ENCODE measurements at regions not wholly inside any gene's neighbourhood (a gene's known extent, or its start where the extent isn't known, plus 50 kb on each side); places are given as distances from the start of the nearest gene placed in this dataset.

- Histone ChIP-seq H3K4me3 (ENCODE audit: low read length in 3 of 3) (no peak overlapping the region), H3K9me3 (ENCODE audit: control insufficient read depth in 3 of 3, low read length in 3 of 3) (no peaks in the 10 kb centered on the region), H3K4me1 (ENCODE audit: control insufficient read depth in 3 of 3, insufficient read depth in 3 of 3, low read length in 3 of 3) (no peaks in the 10 kb centered on the region), H3K36me3 (ENCODE audit: control insufficient read depth in 3 of 3, insufficient read depth in 3 of 3, low read length in 3 of 3) (no peaks in the 10 kb centered on the region), H3K9ac (ENCODE audit: low read depth in 1 of 3, low read length in 3 of 3) (no peak overlapping the region), H3K27me3 (ENCODE audit: control insufficient read depth in 3 of 3, insufficient read depth in 3 of 3, low read length in 3 of 3) (no peaks in the 10 kb centered on the region), H3K27ac (ENCODE audit: low read depth, low read length) (no peak overlapping the region)
These were observed 420.3 kb upstream of the PDZRN3 start for GRCh38 chr3:74045000-74045399.

- Histone ChIP-seq H3K27me3 (ENCODE audit: control insufficient read depth in 3 of 3, insufficient read depth in 3 of 3, low read length in 3 of 3) (no peaks in the 10 kb centered on the region), H3K9ac (ENCODE audit: low read depth in 1 of 3, low read length in 3 of 3) (no peak overlapping the region), H3K9me3 (ENCODE audit: control insufficient read depth in 3 of 3, low read length in 3 of 3) (no peaks in the 10 kb centered on the region), H3K36me3 (ENCODE audit: control insufficient read depth in 3 of 3, insufficient read depth in 3 of 3, low read length in 3 of 3) (no peaks in the 10 kb centered on the region), H3K4me3 (ENCODE audit: low read length in 3 of 3) (no peak overlapping the region), H3K27ac (ENCODE audit: low read depth, low read length) (no peak overlapping the region), H3K4me1 (ENCODE audit: control insufficient read depth in 3 of 3, insufficient read depth in 3 of 3, low read length in 3 of 3) (no peaks in the 10 kb centered on the region)
These were observed 416.4 kb upstream of the PDZRN3 start for GRCh38 chr3:74041068-74041675.

- no peaks in the 10 kb centered on the region for H3K36me3 ChIP-seq (ENCODE audit: control insufficient read depth in 3 of 3, insufficient read depth in 3 of 3, low read length in 3 of 3)
- H3K4me1 ChIP-seq (ENCODE audit: control insufficient read depth in 3 of 3, insufficient read depth in 3 of 3, low read length in 3 of 3) = no peaks in the 10 kb centered on the region
- no peaks in the 10 kb centered on the region for H3K9me3 ChIP-seq (ENCODE audit: control insufficient read depth in 3 of 3, low read length in 3 of 3)
- H3K27me3 ChIP-seq (ENCODE audit: control insufficient read depth in 3 of 3, insufficient read depth in 3 of 3, low read length in 3 of 3) = no peaks in the 10 kb centered on the region
- H3K27ac ChIP-seq (ENCODE audit: low read depth, low read length) = no peak overlapping the region
- no peak overlapping the region for H3K4me3 ChIP-seq (ENCODE audit: low read length in 3 of 3)
- H3K9ac ChIP-seq (ENCODE audit: low read depth in 1 of 3, low read length in 3 of 3) = no peak overlapping the region
These were observed 414.4 kb upstream of the PDZRN3 start for GRCh38 chr3:74039105-74039504.

GRCh38 chr3:74036568-74036967 is 411.8 kb upstream of the PDZRN3 start:
- Histone ChIP-seq H3K4me3 (ENCODE audit: low read length in 3 of 3) (no peak overlapping the region), H3K9me3 (ENCODE audit: control insufficient read depth in 3 of 3, low read length in 3 of 3) (no peaks in the 10 kb centered on the region), H3K4me1 (ENCODE audit: control insufficient read depth in 3 of 3, insufficient read depth in 3 of 3, low read length in 3 of 3) (no peaks in the 10 kb centered on the region)

GRCh38 chr3:74036102-74036501 is 411.4 kb upstream of the PDZRN3 start:
- H3K9me3 ChIP-seq (ENCODE audit: control insufficient read depth in 3 of 3, low read length in 3 of 3) = no peaks in the 10 kb centered on the region
- no peak overlapping the region for H3K27ac ChIP-seq (ENCODE audit: low read depth, low read length)
- H3K27me3 ChIP-seq (ENCODE audit: control insufficient read depth in 3 of 3, insufficient read depth in 3 of 3, low read length in 3 of 3) = no peaks in the 10 kb centered on the region
- no peaks in the 10 kb centered on the region for H3K36me3 ChIP-seq (ENCODE audit: control insufficient read depth in 3 of 3, insufficient read depth in 3 of 3, low read length in 3 of 3)
- H3K9ac ChIP-seq (ENCODE audit: low read depth in 1 of 3, low read length in 3 of 3) = no peak overlapping the region
- H3K4me3 ChIP-seq (ENCODE audit: low read length in 3 of 3) = no peak overlapping the region
- no peaks in the 10 kb centered on the region for H3K4me1 ChIP-seq (ENCODE audit: control insufficient read depth in 3 of 3, insufficient read depth in 3 of 3, low read length in 3 of 3)

More at GRCh38 chr3:74036568-74036967, 411.8 kb upstream of the PDZRN3 start:
- H3K27ac ChIP-seq (ENCODE audit: low read depth, low read length) = no peak overlapping the region
- no peaks in the 10 kb centered on the region for H3K36me3 ChIP-seq (ENCODE audit: control insufficient read depth in 3 of 3, insufficient read depth in 3 of 3, low read length in 3 of 3)
- no peaks in the 10 kb centered on the region for H3K27me3 ChIP-seq (ENCODE audit: control insufficient read depth in 3 of 3, insufficient read depth in 3 of 3, low read length in 3 of 3)
- H3K9ac ChIP-seq (ENCODE audit: low read depth in 1 of 3, low read length in 3 of 3) = no peak overlapping the region

GRCh38 chr3:74033806-74034205 is 409.1 kb upstream of the PDZRN3 start:
- H3K9ac ChIP-seq (ENCODE audit: low read depth in 1 of 3, low read length in 3 of 3) = no peak overlapping the region
- H3K27me3 ChIP-seq (ENCODE audit: control insufficient read depth in 3 of 3, insufficient read depth in 3 of 3, low read length in 3 of 3) = no peaks in the 10 kb centered on the region
- H3K4me1 ChIP-seq (ENCODE audit: control insufficient read depth in 3 of 3, insufficient read depth in 3 of 3, low read length in 3 of 3) = no peaks in the 10 kb centered on the region
- no peaks in the 10 kb centered on the region for H3K36me3 ChIP-seq (ENCODE audit: control insufficient read depth in 3 of 3, insufficient read depth in 3 of 3, low read length in 3 of 3)
- H3K9me3 ChIP-seq (ENCODE audit: control insufficient read depth in 3 of 3, low read length in 3 of 3) = no peaks in the 10 kb centered on the region
- H3K4me3 ChIP-seq (ENCODE audit: low read length in 3 of 3) = no peak overlapping the region
- H3K27ac ChIP-seq (ENCODE audit: low read depth, low read length) = no peak overlapping the region

GRCh38 chr3:74033381-74033780 is 408.6 kb upstream of the PDZRN3 start:
- Histone ChIP-seq H3K36me3 (ENCODE audit: control insufficient read depth in 3 of 3, insufficient read depth in 3 of 3, low read length in 3 of 3) (no peaks in the 10 kb centered on the region), H3K9ac (ENCODE audit: low read depth in 1 of 3, low read length in 3 of 3) (no peak overlapping the region), H3K4me1 (ENCODE audit: control insufficient read depth in 3 of 3, insufficient read depth in 3 of 3, low read length in 3 of 3) (no peaks in the 10 kb centered on the region), H3K27ac (ENCODE audit: low read depth, low read length) (no peak overlapping the region), H3K4me3 (ENCODE audit: low read length in 3 of 3) (no peak overlapping the region), H3K27me3 (ENCODE audit: control insufficient read depth in 3 of 3, insufficient read depth in 3 of 3, low read length in 3 of 3) (no peaks in the 10 kb centered on the region), H3K9me3 (ENCODE audit: control insufficient read depth in 3 of 3, low read length in 3 of 3) (no peaks in the 10 kb centered on the region)

- H3K9me3 ChIP-seq (ENCODE audit: control insufficient read depth in 3 of 3, low read length in 3 of 3) = no peaks in the 10 kb centered on the region
- H3K36me3 ChIP-seq (ENCODE audit: control insufficient read depth in 3 of 3, insufficient read depth in 3 of 3, low read length in 3 of 3) = no peaks in the 10 kb centered on the region
- H3K27ac ChIP-seq (ENCODE audit: low read depth, low read length) = no peak overlapping the region
- H3K4me1 ChIP-seq (ENCODE audit: control insufficient read depth in 3 of 3, insufficient read depth in 3 of 3, low read length in 3 of 3) = no peaks in the 10 kb centered on the region
- no peak overlapping the region for H3K4me3 ChIP-seq (ENCODE audit: low read length in 3 of 3)
- H3K9ac ChIP-seq (ENCODE audit: low read depth in 1 of 3, low read length in 3 of 3) = no peak overlapping the region
- no peaks in the 10 kb centered on the region for H3K27me3 ChIP-seq (ENCODE audit: control insufficient read depth in 3 of 3, insufficient read depth in 3 of 3, low read length in 3 of 3)
These were observed 402.4 kb upstream of the PDZRN3 start for GRCh38 chr3:74027121-74027520.

GRCh38 chr3:74023395-74023794 is 398.7 kb upstream of the PDZRN3 start:
- Histone ChIP-seq H3K9ac (ENCODE audit: low read depth in 1 of 3, low read length in 3 of 3) (no peak overlapping the region), H3K4me3 (ENCODE audit: low read length in 3 of 3) (no peak overlapping the region), H3K27ac (ENCODE audit: low read depth, low read length) (no peak overlapping the region), H3K27me3 (ENCODE audit: control insufficient read depth in 3 of 3, insufficient read depth in 3 of 3, low read length in 3 of 3) (no peaks in the 10 kb centered on the region), H3K4me1 (ENCODE audit: control insufficient read depth in 3 of 3, insufficient read depth in 3 of 3, low read length in 3 of 3) (no peaks in the 10 kb centered on the region), H3K9me3 (ENCODE audit: control insufficient read depth in 3 of 3, low read length in 3 of 3) (no peaks in the 10 kb centered on the region), H3K36me3 (ENCODE audit: control insufficient read depth in 3 of 3, insufficient read depth in 3 of 3, low read length in 3 of 3) (no peaks in the 10 kb centered on the region)

GRCh38 chr3:74021449-74021848 is 396.7 kb upstream of the PDZRN3 start:
- Histone ChIP-seq H3K4me3 (ENCODE audit: low read length in 3 of 3) (no peak overlapping the region), H3K9me3 (ENCODE audit: control insufficient read depth in 3 of 3, low read length in 3 of 3) (no peaks in the 10 kb centered on the region), H3K4me1 (ENCODE audit: control insufficient read depth in 3 of 3, insufficient read depth in 3 of 3, low read length in 3 of 3) (no peaks in the 10 kb centered on the region), H3K27ac (ENCODE audit: low read depth, low read length) (no peak overlapping the region), H3K27me3 (ENCODE audit: control insufficient read depth in 3 of 3, insufficient read depth in 3 of 3, low read length in 3 of 3) (no peaks in the 10 kb centered on the region), H3K36me3 (ENCODE audit: control insufficient read depth in 3 of 3, insufficient read depth in 3 of 3, low read length in 3 of 3) (no peaks in the 10 kb centered on the region), H3K9ac (ENCODE audit: low read depth in 1 of 3, low read length in 3 of 3) (no peak overlapping the region)

Measured in skeletal muscle tissue (tissue), 3 donors.